B cell (primary cell): ENCODE measurements at regions not wholly inside any gene's neighbourhood (a gene's known extent, or its start where the extent isn't known, plus 50 kb on each side); places are given as distances from the start of the nearest gene placed in this dataset.

Source experiments
- ATAC-seq: fragments of 200-7000 bp; cut with Tn5 transposase; one replicate; pipeline ENCODE4 v1.10.0; 2021; ENCODE audit warnings: low read depth, mild to moderate bottlenecking, moderate number of reproducible peaks, moderate library complexity
- CTCF ChIA-PET: fragments of 350-600 bp; sonication (Branson Sonifier 250); formaldehyde crosslinking; loops from one replicate; lab custom pipeline; 2021; ENCODE audit warnings: antibody characterized with exemption, inconsistent platforms; lab: Charles Lee
- POLR2A ChIA-PET: fragments of 350-600 bp; sonication (Branson Sonifier 250); formaldehyde crosslinking; loops from one replicate; lab custom pipeline; 2021; ENCODE audit warnings: antibody characterized with exemption; lab: Charles Lee
- DNase-seq: peaks from one replicate; pipeline ENCODE4 v3.0.0; 2013
- H2AFZ ChIP-seq: 2 replicates; pipeline ENCODE4 v1.6.1; 2012; ENCODE audit warnings: mild to moderate bottlenecking, low read depth, low read length; ENCODE audit not compliant: insufficient read depth, poor library complexity, severe bottlenecking
- H3K27ac ChIP-seq, 2 donors: 1 replicate in 1 of 2; 2 replicates in 1 of 2; pipeline ENCODE4 v1.5.1; 2012 to 2013; ENCODE audit warnings: low read length in 2 of 2, mild to moderate bottlenecking in 2 of 2, moderate library complexity in 1 of 2
- H3K27me3 ChIP-seq, 4 experiments: fragments of 200-600 bp in 1 of 4; sonication (generic) in 1 of 4; replicated peaks in 1 of 4; 1 replicate in 2 of 4; 2 replicates in 2 of 4; pipeline versions ENCODE4 v1.6.1 to v1.7.0; 2013 to 2016; ENCODE audit warnings: low read length in 3 of 4, mild to moderate bottlenecking in 2 of 4, mixed read lengths in 1 of 4, moderate library complexity in 1 of 4; ENCODE audit not compliant: insufficient read depth in 4 of 4, control insufficient read depth in 3 of 4; ENCODE audit errors: control extremely low read depth in 1 of 4
- H3K36me3 ChIP-seq, 2 experiments: replicated peaks in 1 of 2; 1 replicate in 1 of 2; 2 replicates in 1 of 2; pipeline versions ENCODE4 v1.6.1 to v1.7.1; 2013; ENCODE audit warnings: low read length in 1 of 2; ENCODE audit not compliant: insufficient read depth in 2 of 2, control insufficient read depth in 1 of 2; ENCODE audit errors: control extremely low read depth in 1 of 2, extremely low read depth in 1 of 2
- H3K4me1 ChIP-seq, 2 donors: fragments of 200-600 bp in 1 of 2; sonication (generic) in 1 of 2; 1 replicate in 1 of 2; 2 replicates in 1 of 2; pipeline versions ENCODE4 v1.5.1 to v1.6.1; 2013 to 2017; ENCODE audit warnings: low read length in 2 of 2; ENCODE audit not compliant: control insufficient read depth in 2 of 2, insufficient read depth in 2 of 2
- H3K4me2 ChIP-seq: replicated peaks from 2 replicates; pipeline ENCODE3; 2012; ENCODE audit warnings: mild to moderate bottlenecking, low read depth, low read length; ENCODE audit not compliant: poor library complexity, severe bottlenecking
- H3K4me3 ChIP-seq, 5 experiments: fragments of 200-600 bp in 1 of 5; sonication (generic) in 1 of 5; 1 replicate in 3 of 5; 2 replicates in 2 of 5; pipeline versions ENCODE4 v1.5.1 to v1.7.0; 2011 to 2016; ENCODE audit warnings: low read length in 4 of 5, mild to moderate bottlenecking in 4 of 5, low read depth in 2 of 5, control low read depth in 1 of 5, moderate library complexity in 1 of 5; ENCODE audit not compliant: insufficient read depth in 1 of 5; ENCODE audit errors: control extremely low read depth in 1 of 5, extremely low read depth in 1 of 5
- H3K79me2 ChIP-seq: fragments of 200-600 bp; sonication (generic); one replicate; pipeline ENCODE4 v1.6.0; 2016; ENCODE audit warnings: low read length; ENCODE audit not compliant: control insufficient read depth, insufficient read depth
- H3K9ac ChIP-seq: fragments of 200-600 bp; sonication (generic); 2 replicates; pipeline ENCODE4 v1.6.1; 2017; ENCODE audit warnings: mild to moderate bottlenecking, low read length, moderate library complexity
- H3K9me3 ChIP-seq, 3 donors: one replicate each; pipeline versions ENCODE4 v1.6.1 to v1.7.1; 2013; ENCODE audit warnings: low read length in 2 of 3; ENCODE audit not compliant: control insufficient read depth in 2 of 3, insufficient read depth in 1 of 3; ENCODE audit errors: control extremely low read depth in 1 of 3
- H4K20me1 ChIP-seq: 2 replicates; pipeline ENCODE4 v1.6.0; 2012; ENCODE audit warnings: mild to moderate bottlenecking, low read length; ENCODE audit not compliant: insufficient read depth, control insufficient read depth, poor library complexity, severe bottlenecking
- H3K27ac Mint-ChIP-seq: one replicate; pipeline ENCODE4 v1.8.0; 2021; ENCODE audit warnings: mixed read lengths
- H3K27me3 Mint-ChIP-seq: one replicate; pipeline ENCODE4 v1.8.0; 2021; ENCODE audit warnings: mixed read lengths
- H3K4me1 Mint-ChIP-seq: one replicate; pipeline ENCODE4 v1.8.0; 2021; ENCODE audit warnings: mixed read lengths
- H3K4me3 Mint-ChIP-seq: one replicate; pipeline ENCODE4 v1.8.0; 2021; ENCODE audit warnings: mixed read lengths
- H3K9me3 Mint-ChIP-seq: one replicate; pipeline ENCODE4 v1.8.0; 2022; ENCODE audit warnings: mixed read lengths; ENCODE audit not compliant: insufficient read depth
- EZH2 ChIP-seq: IDR thresholded peaks from 2 replicates; pipeline ENCODE4 v1.6.1; 2012; ENCODE audit warnings: borderline replicate concordance, low read depth, mild to moderate bottlenecking, moderate library complexity, low read length; ENCODE audit not compliant: insufficient read depth, poor library complexity, severe bottlenecking
- WGBS: methylation state at CpG from one replicate; pipeline ENCODE4 v1.1.5; 2013; ENCODE audit warnings: missing lambda C conversion rate; ENCODE audit not compliant: insufficient coverage; 5-methylcytosine and 5-hydroxymethylcytosine counted together
- intact Hi-C: fragments of 100-400 bp; cut with micrococcal nuclease; formaldehyde crosslinking; loops from one replicate; pipeline ENCODE4 v1.10.0; 2022
- TF ChIP-seq, protein P1 (sequence below): fragments of 200-600 bp; IDR thresholded peaks from one replicate; pipeline ENCODE4 v1.8.0; 2022; ENCODE audit warnings: antibody characterized with exemption, mild to moderate bottlenecking

GRCh38 chr7:114818501-114818900, 103.4 kb upstream of the MDFIC start:
- intact Hi-C loops: no loop called here
- H3K9me3 ChIP-seq: no peaks in the 10 kb centered on the region

GRCh38 chr7:114819616-114820362, 102.1 kb upstream of the MDFIC start:
- H3K4me3 ChIP-seq: no peak overlapping the region
- no peaks in the 10 kb centered on the region for H3K27me3 ChIP-seq
- TF ChIP-seq EZH2: no peak
- TF ChIP-seq, protein P1, sequence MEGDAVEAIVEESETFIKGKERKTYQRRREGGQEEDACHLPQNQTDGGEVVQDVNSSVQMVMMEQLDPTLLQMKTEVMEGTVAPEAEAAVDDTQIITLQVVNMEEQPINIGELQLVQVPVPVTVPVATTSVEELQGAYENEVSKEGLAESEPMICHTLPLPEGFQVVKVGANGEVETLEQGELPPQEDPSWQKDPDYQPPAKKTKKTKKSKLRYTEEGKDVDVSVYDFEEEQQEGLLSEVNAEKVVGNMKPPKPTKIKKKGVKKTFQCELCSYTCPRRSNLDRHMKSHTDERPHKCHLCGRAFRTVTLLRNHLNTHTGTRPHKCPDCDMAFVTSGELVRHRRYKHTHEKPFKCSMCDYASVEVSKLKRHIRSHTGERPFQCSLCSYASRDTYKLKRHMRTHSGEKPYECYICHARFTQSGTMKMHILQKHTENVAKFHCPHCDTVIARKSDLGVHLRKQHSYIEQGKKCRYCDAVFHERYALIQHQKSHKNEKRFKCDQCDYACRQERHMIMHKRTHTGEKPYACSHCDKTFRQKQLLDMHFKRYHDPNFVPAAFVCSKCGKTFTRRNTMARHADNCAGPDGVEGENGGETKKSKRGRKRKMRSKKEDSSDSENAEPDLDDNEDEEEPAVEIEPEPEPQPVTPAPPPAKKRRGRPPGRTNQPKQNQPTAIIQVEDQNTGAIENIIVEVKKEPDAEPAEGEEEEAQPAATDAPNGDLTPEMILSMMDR: no peak
- no peaks in the 10 kb centered on the region for H3K9me3 ChIP-seq
- H3K9ac ChIP-seq: no peak overlapping the region
- no peaks in the 10 kb centered on the region for H3K4me1 ChIP-seq
- no peak overlapping the region for H3K27ac Mint-ChIP-seq
- no peak overlapping the region for H3K4me3 Mint-ChIP-seq
- H3K4me2 ChIP-seq: no peak overlapping the region
- 100% methylated on average over 2 of the region's 3 CpGs for WGBS
- no peaks in the 10 kb centered on the region for H3K36me3 ChIP-seq
- no peaks in the 10 kb centered on the region for H3K79me2 ChIP-seq
- CTCF ChIA-PET: no interaction called here
- peaks cover 8% of the 10 kb centered on the region for H3K27me3 Mint-ChIP-seq
- H4K20me1 ChIP-seq: no peaks in the 10 kb centered on the region
- no peak overlapping the region for H2AFZ ChIP-seq
- no peaks in the 10 kb centered on the region for H3K9me3 Mint-ChIP-seq
- POLR2A ChIA-PET: no interaction called here
- ATAC-seq: no peak
- H3K27ac ChIP-seq: no peak overlapping the region
- DNase-seq: no peak
- intact Hi-C loops: no loop called here
- no peaks in the 10 kb centered on the region for H3K4me1 Mint-ChIP-seq

More at GRCh38 chr7:114818501-114818900, 103.4 kb upstream of the MDFIC start:
- H3K36me3 ChIP-seq: no peaks in the 10 kb centered on the region
- no peaks in the 10 kb centered on the region for H3K79me2 ChIP-seq
- H4K20me1 ChIP-seq: no peaks in the 10 kb centered on the region
- CTCF ChIA-PET: interaction anchor here (0.6 kb wide), 1 partner anchor 890 kb away, joined by 4 read pairs; no protein-coding TSS in a partner anchor
- no peak overlapping the region for H3K4me2 ChIP-seq
- no CpG with 5 or more reads among the region's 3 CpGs for WGBS
- H3K4me1 Mint-ChIP-seq: no peaks in the 10 kb centered on the region
- no peak for TF ChIP-seq EZH2
- TF ChIP-seq, protein P1: no peak
- POLR2A ChIA-PET: no interaction called here
- no peak for ATAC-seq
- H3K9ac ChIP-seq: no peak overlapping the region
- H3K27me3 ChIP-seq: no peaks in the 10 kb centered on the region
- H3K4me3 ChIP-seq: no peak overlapping the region
- no peak overlapping the region for H3K27ac ChIP-seq
- no peak overlapping the region for H2AFZ ChIP-seq
- H3K9me3 Mint-ChIP-seq: no peaks in the 10 kb centered on the region
- no peaks in the 10 kb centered on the region for H3K4me1 ChIP-seq
- no peak for DNase-seq
- H3K27ac Mint-ChIP-seq: no peak overlapping the region
- peaks cover 8% of the 10 kb centered on the region for H3K27me3 Mint-ChIP-seq
- no peak overlapping the region for H3K4me3 Mint-ChIP-seq
